WTC11 (cell line): ENCODE measurements at regions not wholly inside any gene's neighbourhood (a gene's known extent, or its start where the extent isn't known, plus 50 kb on each side); places are given as distances from the start of the nearest gene placed in this dataset.

Experiments
- ATAC-seq: fragments of 200-7000 bp; cut with Tn5 transposase; 2 replicates; pipeline ENCODE4 v1.10.0; 2021; ENCODE audit warnings: mild to moderate bottlenecking, moderate library complexity
- CTCF ChIA-PET: fragments of 300-600 bp; sonication (Branson Sonifier 250); formaldehyde crosslinking; loops from one replicate; lab custom pipeline; 2021; ENCODE audit warnings: antibody characterized with exemption; lab: Charles Lee
- POLR2A ChIA-PET: fragments of 350-600 bp; sonication (Branson Sonifier 250); formaldehyde crosslinking; loops from one replicate; lab custom pipeline; 2021; ENCODE audit warnings: antibody characterized with exemption; lab: Charles Lee
- DNase-seq: peaks from one replicate; pipeline ENCODE4 v3.0.0; 2021; ENCODE audit warnings: low spot score
- H3K27ac Mint-ChIP-seq: 2 replicates; pipeline ENCODE4 v1.8.0; 2021; ENCODE audit warnings: mixed read lengths
- H3K27me3 Mint-ChIP-seq: 2 replicates; pipeline ENCODE4 v1.8.0; 2021; ENCODE audit warnings: low read depth, mild to moderate bottlenecking, moderate library complexity, mixed read lengths
- H3K36me3 Mint-ChIP-seq: 2 replicates; pipeline ENCODE4 v1.8.0; 2021; ENCODE audit warnings: mixed read lengths
- H3K4me1 Mint-ChIP-seq: 2 replicates; pipeline ENCODE4 v1.8.0; 2022; ENCODE audit warnings: mixed read lengths
- H3K4me3 Mint-ChIP-seq: 2 replicates; pipeline ENCODE4 v1.8.0; 2021; ENCODE audit warnings: mild to moderate bottlenecking, moderate library complexity, mixed read lengths
- H3K9me3 Mint-ChIP-seq: 2 replicates; pipeline ENCODE4 v1.8.0; 2021; ENCODE audit warnings: mixed read lengths
- ARID4B ChIP-seq: sonication (generic); formaldehyde crosslinking; IDR thresholded peaks from 2 replicates; pipeline ENCODE4 v1.8.0; 2023; ENCODE audit warnings: missing genetic modification reagents, mild to moderate bottlenecking, borderline replicate concordance
- ATF1 ChIP-seq: sonication (generic); formaldehyde crosslinking; IDR thresholded peaks from 2 replicates; pipeline ENCODE4 v1.8.1; 2023; ENCODE audit warnings: mild to moderate bottlenecking, moderate library complexity, missing genetic modification reagents
- ATF6 ChIP-seq: sonication (generic); formaldehyde crosslinking; IDR thresholded peaks from 2 replicates; pipeline ENCODE4 v1.8.1; 2023; ENCODE audit warnings: mild to moderate bottlenecking, missing genetic modification reagents
- CTCF ChIP-seq: fragments of 200-600 bp; IDR thresholded peaks from 2 replicates; pipeline ENCODE4 v1.8.0; 2022; ENCODE audit warnings: antibody characterized with exemption
- E2F5 ChIP-seq: sonication (generic); formaldehyde crosslinking; IDR thresholded peaks from 2 replicates; pipeline ENCODE4 v1.8.1; 2022; ENCODE audit warnings: mild to moderate bottlenecking, moderate library complexity, missing genetic modification reagents
- ELF4 ChIP-seq: sonication (generic); formaldehyde crosslinking; IDR thresholded peaks from 2 replicates; pipeline ENCODE4 v1.8.1; 2022; ENCODE audit warnings: low read depth, mild to moderate bottlenecking, moderate library complexity, missing genetic modification reagents
- EMX1 ChIP-seq: fragments of 250-450 bp; sonication (Bioruptor Pico); IDR thresholded peaks from 2 replicates; pipeline ENCODE4 v1.8.0; 2021; ENCODE audit warnings: mild to moderate bottlenecking
- FOXJ3 ChIP-seq: sonication (generic); formaldehyde crosslinking; IDR thresholded peaks from 2 replicates; pipeline ENCODE4 v1.9.0; 2021; ENCODE audit warnings: missing genetic modification reagents, mild to moderate bottlenecking, borderline replicate concordance
- GABPB1 ChIP-seq: sonication (generic); formaldehyde crosslinking; IDR thresholded peaks from 2 replicates; pipeline ENCODE4 v1.8.1; 2023; ENCODE audit warnings: mild to moderate bottlenecking, missing genetic modification reagents
- GRHL2 ChIP-seq: fragments of 250-450 bp; sonication (Bioruptor Pico); IDR thresholded peaks from 2 replicates; pipeline ENCODE4 v1.8.0; 2022; ENCODE audit warnings: mild to moderate bottlenecking, moderate library complexity; ENCODE audit not compliant: insufficient replicate concordance, severe bottlenecking
- IRF2 ChIP-seq: sonication (generic); formaldehyde crosslinking; IDR thresholded peaks from 2 replicates; pipeline ENCODE4 v1.8.0; 2022; ENCODE audit warnings: low read depth, missing genetic modification reagents, borderline replicate concordance
- JAZF1 ChIP-seq: fragments of 250-450 bp; sonication (Bioruptor Pico); IDR thresholded peaks from 2 replicates; pipeline ENCODE4 v1.9.0; 2021; ENCODE audit warnings: moderate library complexity, mild to moderate bottlenecking, inconsistent platforms
- KAT7 ChIP-seq: sonication (generic); formaldehyde crosslinking; IDR thresholded peaks from 2 replicates; pipeline ENCODE4 v1.8.1; 2023; ENCODE audit warnings: missing genetic modification reagents, mild to moderate bottlenecking, borderline replicate concordance
- MXD4 ChIP-seq: fragments of 250-450 bp; sonication (Bioruptor Pico); IDR thresholded peaks from 2 replicates; pipeline ENCODE4 v1.8.0; 2021; ENCODE audit warnings: mild to moderate bottlenecking, moderate library complexity, borderline replicate concordance
- MYBL2 ChIP-seq: sonication (generic); formaldehyde crosslinking; IDR thresholded peaks from 2 replicates; pipeline ENCODE4 v1.8.1; 2023; ENCODE audit warnings: mild to moderate bottlenecking, moderate library complexity, missing genetic modification reagents
- NR3C1 ChIP-seq: sonication (generic); formaldehyde crosslinking; conservative IDR thresholded peaks from 2 replicates; pipeline ENCODE4 v1.8.1; 2023; ENCODE audit warnings: low read depth, mild to moderate bottlenecking, missing genetic modification reagents
- RORB ChIP-seq: fragments of 250-450 bp; sonication (Bioruptor Pico); IDR thresholded peaks from 2 replicates; pipeline ENCODE4 v1.9.0; 2021; ENCODE audit warnings: mild to moderate bottlenecking
- TP53 ChIP-seq: sonication (generic); formaldehyde crosslinking; IDR thresholded peaks from 2 replicates; pipeline ENCODE4 v1.8.1; 2023; ENCODE audit warnings: mild to moderate bottlenecking, missing genetic modification reagents
- ZBTB21 ChIP-seq: sonication (generic); formaldehyde crosslinking; IDR thresholded peaks from 2 replicates; pipeline ENCODE4 v1.8.1; 2023; ENCODE audit warnings: mild to moderate bottlenecking, missing genetic modification reagents, borderline replicate concordance
- ZNF281 ChIP-seq: sonication (generic); formaldehyde crosslinking; IDR thresholded peaks from 2 replicates; pipeline ENCODE4 v1.8.0; 2023; ENCODE audit warnings: mild to moderate bottlenecking, missing genetic modification reagents

- no peak for TF ChIP-seq NR3C1 (CRISPR knock-in tag)
- no peak for TF ChIP-seq E2F5 (CRISPR knock-in tag)
- no peak for TF ChIP-seq GABPB1 (CRISPR knock-in tag)
- no peak for TF ChIP-seq ATF6
- TF ChIP-seq IRF2 (CRISPR knock-in tag): no peak
- no peak for TF ChIP-seq EMX1
These were observed 115.0 kb upstream of the VEPH1 start (continued) for GRCh38 chr3:157618075-157618760.

- H3K4me3 Mint-ChIP-seq: no peak overlapping the region
- H3K9me3 Mint-ChIP-seq: no peaks in the 10 kb centered on the region
- POLR2A ChIA-PET: no interaction called here
- ATAC-seq (no peak), DNase-seq (no peak)
- TF ChIP-seq TP53 (CRISPR knock-in tag) (no peak), ELF4 (no peak), JAZF1 (no peak), MXD4 (CRISPR knock-in tag) (no peak), ZBTB21 (CRISPR knock-in tag) (no peak), CTCF (no peak), ARID4B (CRISPR knock-in tag) (no peak), ATF1 (no peak), KAT7 (no peak), MYBL2 (CRISPR knock-in tag) (no peak), GRHL2 (CRISPR knock-in tag) (no peak), FOXJ3 (CRISPR knock-in tag) (no peak), RORB (CRISPR knock-in tag) (no peak), ZNF281 (no peak)
- H3K27me3 Mint-ChIP-seq: no peaks in the 10 kb centered on the region
- CTCF ChIA-PET: interaction anchor here (1.3 kb wide), 1 partner anchor 8 kb away, joined by 4 read pairs; no protein-coding TSS in a partner anchor
- H3K36me3 Mint-ChIP-seq: no peaks in the 10 kb centered on the region
- H3K27ac Mint-ChIP-seq: no peak overlapping the region
- H3K4me1 Mint-ChIP-seq: peaks cover 5% of the 10 kb centered on the region
These were observed 111.7 kb upstream of the VEPH1 start for GRCh38 chr3:157614896-157615295.
